ENCODE measurements at regions not wholly inside any gene's neighbourhood (a gene's known extent, or its start where the extent isn't known, plus 50 kb on each side); places are given as distances from the start of the nearest gene placed in this dataset.
"Not testable (repeated sequence)": the region's sequence is repeated elsewhere in the genome, so short reads cannot be mapped to it uniquely, and the experiment has no call there.

GRCh38 chr16:17002565-17002964 is 468.2 kb downstream of the XYLT1 start:
- Mint-ChIP-seq H3K36me3 (ENCODE audit: unreplicated experiment) (peaks cover 4% of the 10 kb centered on the region), H3K4me3 (ENCODE audit: unreplicated experiment) (no peak overlapping the region), H3K4me1 (ENCODE audit: low read depth, unreplicated experiment) (no peaks in the 10 kb centered on the region), H3K27me3 (ENCODE audit: unreplicated experiment) (peaks cover 1% of the 10 kb centered on the region), H3K9me3 (ENCODE audit: unreplicated experiment) (peaks cover 2% of the 10 kb centered on the region), H3K27ac (ENCODE audit: unreplicated experiment) (no peak overlapping the region)
- DNase-seq: no peak
- TF ChIP-seq CTCF (IDR thresholded peaks at IDR 0.05; ENCODE audit: partially characterized antibody, unreplicated experiment): no peak

GRCh38 chr16:17005963-17006362 is 464.8 kb downstream of the XYLT1 start:
- not testable (repeated sequence) for H3K9me3 Mint-ChIP-seq (ENCODE audit: unreplicated experiment); H3K4me3 Mint-ChIP-seq (ENCODE audit: unreplicated experiment); H3K4me1 Mint-ChIP-seq (ENCODE audit: low read depth, unreplicated experiment); H3K27me3 Mint-ChIP-seq (ENCODE audit: unreplicated experiment); DNase-seq; H3K27ac Mint-ChIP-seq (ENCODE audit: unreplicated experiment)
- peaks cover 10% of the 10 kb centered on the region for H3K36me3 Mint-ChIP-seq (ENCODE audit: unreplicated experiment)

GRCh38 chr16:17011712-17012111 is 459.0 kb downstream of the XYLT1 start:
- no peaks in the 10 kb centered on the region for H3K27me3 Mint-ChIP-seq (ENCODE audit: unreplicated experiment)
- H3K36me3 Mint-ChIP-seq (ENCODE audit: unreplicated experiment): peaks cover 6% of the 10 kb centered on the region
- no peak overlapping the region for H3K4me3 Mint-ChIP-seq (ENCODE audit: unreplicated experiment)
- DNase-seq: no peak
- H3K4me1 Mint-ChIP-seq (ENCODE audit: low read depth, unreplicated experiment): peaks cover 4% of the 10 kb centered on the region
- TF ChIP-seq CTCF (IDR thresholded peaks at IDR 0.05; ENCODE audit: partially characterized antibody, unreplicated experiment): no peak
- H3K27ac Mint-ChIP-seq (ENCODE audit: unreplicated experiment): no peak overlapping the region
- H3K9me3 Mint-ChIP-seq (ENCODE audit: unreplicated experiment): no peaks in the 10 kb centered on the region

- H3K9me3 Mint-ChIP-seq (ENCODE audit: unreplicated experiment): no peaks in the 10 kb centered on the region
- DNase-seq: no peak
- TF ChIP-seq CTCF (IDR thresholded peaks at IDR 0.05; ENCODE audit: partially characterized antibody, unreplicated experiment): no peak
- H3K27ac Mint-ChIP-seq (ENCODE audit: unreplicated experiment): no peak overlapping the region
- no peak overlapping the region for H3K4me3 Mint-ChIP-seq (ENCODE audit: unreplicated experiment)
- peaks cover 6% of the 10 kb centered on the region for H3K36me3 Mint-ChIP-seq (ENCODE audit: unreplicated experiment)
- peaks cover 4% of the 10 kb centered on the region for H3K4me1 Mint-ChIP-seq (ENCODE audit: low read depth, unreplicated experiment)
- H3K27me3 Mint-ChIP-seq (ENCODE audit: unreplicated experiment): no peaks in the 10 kb centered on the region
These were observed 457.7 kb downstream of the XYLT1 start for GRCh38 chr16:17013038-17013437.

- Mint-ChIP-seq H3K27ac (ENCODE audit: unreplicated experiment) (no peak overlapping the region), H3K36me3 (ENCODE audit: unreplicated experiment) (no peaks in the 10 kb centered on the region), H3K4me3 (ENCODE audit: unreplicated experiment) (no peak overlapping the region), H3K27me3 (ENCODE audit: unreplicated experiment) (no peaks in the 10 kb centered on the region), H3K4me1 (ENCODE audit: low read depth, unreplicated experiment) (peaks cover 4% of the 10 kb centered on the region), H3K9me3 (ENCODE audit: unreplicated experiment) (no peaks in the 10 kb centered on the region)
- no peak for DNase-seq
- no peak for TF ChIP-seq CTCF (IDR thresholded peaks at IDR 0.05; ENCODE audit: partially characterized antibody, unreplicated experiment)
These were observed 456.2 kb downstream of the XYLT1 start for GRCh38 chr16:17014484-17015121.
